ENCODE measurements at regions not wholly inside any gene's neighbourhood (a gene's known extent, or its start where the extent isn't known, plus 50 kb on each side); places are given as distances from the start of the nearest gene placed in this dataset.

GRCh38 chr15:57857871-57858270 is 151.4 kb downstream of the POLR2M start (continued):
- TF ChIP-seq ZNF425 (CRISPR knock-in tag; conservative IDR thresholded peaks at IDR 0.05), result no peak

- ChIA-PET CTCF (interaction anchor here (1.7 to 4.5 kb wide), 5 partner anchors 9 to 211 kb away, joined by 4 to 134 read pairs (median 25); no protein-coding TSS in a partner anchor), POLR2A (no interaction called here)
Observed at GRCh38 chr15:57859130-57859685, 152.7 kb downstream of the POLR2M start.

More at GRCh38 chr15:57859130-57859685, 152.7 kb downstream of the POLR2M start:
- H3K9me3 Mint-ChIP-seq, result no peaks in the 10 kb centered on the region
- no peaks in the 10 kb centered on the region for H3K36me3 Mint-ChIP-seq
- ATAC-seq (no peak), DNase-seq (ENCODE audit: low spot score) (no peak)
- H3K4me3 Mint-ChIP-seq, result no peak overlapping the region
- no peaks in the 10 kb centered on the region; the same call in 1 of the 2 replicates for H3K27me3 Mint-ChIP-seq (ENCODE audit: low read depth)
- no peak for TF ChIP-seq RORB (CRISPR knock-in tag; IDR thresholded peaks at IDR 0.05)
- no peak for TF ChIP-seq E2F4 (CRISPR knock-in tag; IDR thresholded peaks at IDR 0.05; ENCODE audit: borderline replicate concordance, low read depth)
- TF ChIP-seq ZNF396 (CRISPR knock-in tag; IDR thresholded peaks at IDR 0.05; ENCODE audit: borderline replicate concordance), result no peak
- TF ChIP-seq ZNF671 (CRISPR knock-in tag; IDR thresholded peaks at IDR 0.05), result no peak
- no peak for TF ChIP-seq ZNF121 (CRISPR knock-in tag; IDR thresholded peaks at IDR 0.05)
- TF ChIP-seq ELF4 (CRISPR knock-in tag; IDR thresholded peaks at IDR 0.05; ENCODE audit: low read depth), result no peak
- no peak for TF ChIP-seq ZMAT4 (CRISPR knock-in tag; IDR thresholded peaks at IDR 0.05)
- TF ChIP-seq FOXP4 (CRISPR knock-in tag; IDR thresholded peaks at IDR 0.05), result no peak
- no peak for TF ChIP-seq ZBTB43 (CRISPR knock-in tag; IDR thresholded peaks at IDR 0.05)
- no peak for TF ChIP-seq ZNF138 (CRISPR knock-in tag; conservative IDR thresholded peaks at IDR 0.05)
- TF ChIP-seq ZNF532 (CRISPR knock-in tag; IDR thresholded peaks at IDR 0.05; ENCODE audit: borderline replicate concordance), result no peak
- TF ChIP-seq IRF1 (CRISPR knock-in tag; IDR thresholded peaks at IDR 0.05), result no peak
- TF ChIP-seq MAX (CRISPR knock-in tag; IDR thresholded peaks at IDR 0.05), result no peak
- TF ChIP-seq ATF3 (CRISPR knock-in tag; conservative IDR thresholded peaks at IDR 0.05), result no peak
- no peak for TF ChIP-seq HMGA2 (CRISPR knock-in tag; IDR thresholded peaks at IDR 0.05)
- no peak for TF ChIP-seq CREM (CRISPR knock-in tag; IDR thresholded peaks at IDR 0.05)
- no peak overlapping the region for H3K27ac Mint-ChIP-seq
- no peaks in the 10 kb centered on the region for H3K4me1 Mint-ChIP-seq

Measured in WTC11 (cell line).